Upper lobe of left lung (tissue), 4 donors: ENCODE measurements at regions not wholly inside any gene's neighbourhood (a gene's known extent, or its start where the extent isn't known, plus 50 kb on each side); places are given as distances from the start of the nearest gene placed in this dataset.

Experiments
- EP300 ChIP-seq, 4 donors: sonication (generic); formaldehyde crosslinking; IDR thresholded peaks; one replicate each; pipeline ENCODE4 v1.5.1; 2017; ENCODE audit warnings: antibody characterized with exemption in 4 of 4, control low read depth in 2 of 4
- POLR2A ChIP-seq, 4 donors: fragments of 450-650 bp; IDR thresholded peaks; one replicate each; pipeline ENCODE4 v1.5.1; 2016 to 2017; ENCODE audit warnings: antibody characterized with exemption in 4 of 4, mild to moderate bottlenecking in 2 of 4
- TF ChIP-seq, protein P1 (sequence below), 6 experiments: fragments of 450-650 bp in 4 of 6; fragments of 200-600 bp in 2 of 6; sonication (generic) in 2 of 6; IDR thresholded peaks; one replicate each; pipeline ENCODE4 v1.5.1; 2016 to 2019; ENCODE audit warnings: antibody characterized with exemption in 6 of 6

DNA sequence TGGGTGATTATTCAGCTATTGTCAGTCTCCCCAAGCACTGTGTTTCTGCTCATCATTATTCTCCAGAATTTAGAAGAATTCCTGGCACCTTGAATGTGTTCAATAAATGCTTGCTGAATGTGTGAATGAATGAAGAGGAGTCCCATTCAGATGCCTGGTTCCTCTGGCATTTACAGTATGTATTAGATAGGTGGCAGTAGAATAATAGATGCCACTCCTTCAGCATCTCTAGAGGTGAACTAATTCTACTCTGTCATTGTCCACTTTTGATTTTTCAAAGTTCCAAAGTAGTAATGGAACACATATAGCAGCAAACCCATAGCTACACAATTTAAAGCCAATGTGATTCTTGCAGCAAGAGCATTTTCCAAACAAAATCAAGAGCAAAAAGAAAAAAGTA lies 118.9 kb upstream of the CEP162 start:
- TF ChIP-seq EP300 (IDR thresholded peaks at IDR 0.05) (no peak), POLR2A (IDR thresholded peaks at IDR 0.05) (no peak)
- TF ChIP-seq, protein P1, sequence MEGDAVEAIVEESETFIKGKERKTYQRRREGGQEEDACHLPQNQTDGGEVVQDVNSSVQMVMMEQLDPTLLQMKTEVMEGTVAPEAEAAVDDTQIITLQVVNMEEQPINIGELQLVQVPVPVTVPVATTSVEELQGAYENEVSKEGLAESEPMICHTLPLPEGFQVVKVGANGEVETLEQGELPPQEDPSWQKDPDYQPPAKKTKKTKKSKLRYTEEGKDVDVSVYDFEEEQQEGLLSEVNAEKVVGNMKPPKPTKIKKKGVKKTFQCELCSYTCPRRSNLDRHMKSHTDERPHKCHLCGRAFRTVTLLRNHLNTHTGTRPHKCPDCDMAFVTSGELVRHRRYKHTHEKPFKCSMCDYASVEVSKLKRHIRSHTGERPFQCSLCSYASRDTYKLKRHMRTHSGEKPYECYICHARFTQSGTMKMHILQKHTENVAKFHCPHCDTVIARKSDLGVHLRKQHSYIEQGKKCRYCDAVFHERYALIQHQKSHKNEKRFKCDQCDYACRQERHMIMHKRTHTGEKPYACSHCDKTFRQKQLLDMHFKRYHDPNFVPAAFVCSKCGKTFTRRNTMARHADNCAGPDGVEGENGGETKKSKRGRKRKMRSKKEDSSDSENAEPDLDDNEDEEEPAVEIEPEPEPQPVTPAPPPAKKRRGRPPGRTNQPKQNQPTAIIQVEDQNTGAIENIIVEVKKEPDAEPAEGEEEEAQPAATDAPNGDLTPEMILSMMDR (IDR thresholded peaks at IDR 0.05) = no peak
